Gastrocnemius medialis (tissue), 4 donors: ENCODE measurements at regions not wholly inside any gene's neighbourhood (a gene's known extent, or its start where the extent isn't known, plus 50 kb on each side); places are given as distances from the start of the nearest gene placed in this dataset.

Source experiments
- CTCF ChIP-seq, 5 experiments: fragments of 450-650 bp in 3 of 5; fragments of 200-600 bp in 2 of 5; sonication (generic) in 2 of 5; IDR thresholded peaks in 4 of 5; conservative IDR thresholded peaks in 1 of 5; 1 replicate in 4 of 5; 2 replicates in 1 of 5; pipeline ENCODE4 v1.5.1; 2016 to 2019; ENCODE audit warnings: antibody characterized with exemption in 5 of 5, mild to moderate bottlenecking in 3 of 5, moderate library complexity in 3 of 5
- POLR2A ChIP-seq, 2 donors: fragments of 450-650 bp; IDR thresholded peaks; one replicate each; pipeline ENCODE4 v1.6.1; 2017; ENCODE audit warnings: antibody characterized with exemption in 2 of 2, mild to moderate bottlenecking in 2 of 2, moderate library complexity in 2 of 2

- TF ChIP-seq CTCF (IDR thresholded peaks at IDR 0.05 in 4 of 5, conservative IDR thresholded peaks at IDR 0.05 in 1 of 5) (no peak), POLR2A (IDR thresholded peaks at IDR 0.05) (no peak)
These were observed 292.6 kb upstream of the IRX3 start for GRCh38 chr16:54579106-54579728.
